ENCODE measurements at regions not wholly inside any gene's neighbourhood (a gene's known extent, or its start where the extent isn't known, plus 50 kb on each side); places are given as distances from the start of the nearest gene placed in this dataset.

DNA sequence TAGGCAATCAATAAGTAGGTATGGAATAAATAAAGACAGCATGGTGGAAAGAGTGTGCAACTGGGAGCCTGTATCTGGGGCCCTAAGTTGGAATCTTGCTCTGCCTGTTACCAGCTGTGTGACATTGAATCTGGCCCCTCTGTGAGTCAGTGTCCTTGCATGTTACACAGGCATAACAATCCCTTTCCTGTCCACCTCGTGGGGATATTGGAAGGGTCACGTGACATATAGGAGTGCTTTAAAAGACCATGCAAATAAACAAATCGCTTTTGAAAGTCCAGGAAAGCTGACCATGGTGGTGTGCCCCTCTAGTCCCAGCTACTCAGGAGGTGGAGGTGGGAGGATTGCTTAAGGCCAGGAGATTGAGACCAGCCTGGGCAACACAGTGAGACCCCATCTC lies 51.1 kb upstream of the VRK1 start (continued):
- TF ChIP-seq, protein P1, sequence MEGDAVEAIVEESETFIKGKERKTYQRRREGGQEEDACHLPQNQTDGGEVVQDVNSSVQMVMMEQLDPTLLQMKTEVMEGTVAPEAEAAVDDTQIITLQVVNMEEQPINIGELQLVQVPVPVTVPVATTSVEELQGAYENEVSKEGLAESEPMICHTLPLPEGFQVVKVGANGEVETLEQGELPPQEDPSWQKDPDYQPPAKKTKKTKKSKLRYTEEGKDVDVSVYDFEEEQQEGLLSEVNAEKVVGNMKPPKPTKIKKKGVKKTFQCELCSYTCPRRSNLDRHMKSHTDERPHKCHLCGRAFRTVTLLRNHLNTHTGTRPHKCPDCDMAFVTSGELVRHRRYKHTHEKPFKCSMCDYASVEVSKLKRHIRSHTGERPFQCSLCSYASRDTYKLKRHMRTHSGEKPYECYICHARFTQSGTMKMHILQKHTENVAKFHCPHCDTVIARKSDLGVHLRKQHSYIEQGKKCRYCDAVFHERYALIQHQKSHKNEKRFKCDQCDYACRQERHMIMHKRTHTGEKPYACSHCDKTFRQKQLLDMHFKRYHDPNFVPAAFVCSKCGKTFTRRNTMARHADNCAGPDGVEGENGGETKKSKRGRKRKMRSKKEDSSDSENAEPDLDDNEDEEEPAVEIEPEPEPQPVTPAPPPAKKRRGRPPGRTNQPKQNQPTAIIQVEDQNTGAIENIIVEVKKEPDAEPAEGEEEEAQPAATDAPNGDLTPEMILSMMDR (conservative IDR thresholded peaks at IDR 0.05; ENCODE audit: low read depth in 2 of 2) = no peak
- TF ChIP-seq, protein P2, sequence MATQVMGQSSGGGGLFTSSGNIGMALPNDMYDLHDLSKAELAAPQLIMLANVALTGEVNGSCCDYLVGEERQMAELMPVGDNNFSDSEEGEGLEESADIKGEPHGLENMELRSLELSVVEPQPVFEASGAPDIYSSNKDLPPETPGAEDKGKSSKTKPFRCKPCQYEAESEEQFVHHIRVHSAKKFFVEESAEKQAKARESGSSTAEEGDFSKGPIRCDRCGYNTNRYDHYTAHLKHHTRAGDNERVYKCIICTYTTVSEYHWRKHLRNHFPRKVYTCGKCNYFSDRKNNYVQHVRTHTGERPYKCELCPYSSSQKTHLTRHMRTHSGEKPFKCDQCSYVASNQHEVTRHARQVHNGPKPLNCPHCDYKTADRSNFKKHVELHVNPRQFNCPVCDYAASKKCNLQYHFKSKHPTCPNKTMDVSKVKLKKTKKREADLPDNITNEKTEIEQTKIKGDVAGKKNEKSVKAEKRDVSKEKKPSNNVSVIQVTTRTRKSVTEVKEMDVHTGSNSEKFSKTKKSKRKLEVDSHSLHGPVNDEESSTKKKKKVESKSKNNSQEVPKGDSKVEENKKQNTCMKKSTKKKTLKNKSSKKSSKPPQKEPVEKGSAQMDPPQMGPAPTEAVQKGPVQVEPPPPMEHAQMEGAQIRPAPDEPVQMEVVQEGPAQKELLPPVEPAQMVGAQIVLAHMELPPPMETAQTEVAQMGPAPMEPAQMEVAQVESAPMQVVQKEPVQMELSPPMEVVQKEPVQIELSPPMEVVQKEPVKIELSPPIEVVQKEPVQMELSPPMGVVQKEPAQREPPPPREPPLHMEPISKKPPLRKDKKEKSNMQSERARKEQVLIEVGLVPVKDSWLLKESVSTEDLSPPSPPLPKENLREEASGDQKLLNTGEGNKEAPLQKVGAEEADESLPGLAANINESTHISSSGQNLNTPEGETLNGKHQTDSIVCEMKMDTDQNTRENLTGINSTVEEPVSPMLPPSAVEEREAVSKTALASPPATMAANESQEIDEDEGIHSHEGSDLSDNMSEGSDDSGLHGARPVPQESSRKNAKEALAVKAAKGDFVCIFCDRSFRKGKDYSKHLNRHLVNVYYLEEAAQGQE (IDR thresholded peaks at IDR 0.05; ENCODE audit: unreplicated experiment) = no peak

DNA sequence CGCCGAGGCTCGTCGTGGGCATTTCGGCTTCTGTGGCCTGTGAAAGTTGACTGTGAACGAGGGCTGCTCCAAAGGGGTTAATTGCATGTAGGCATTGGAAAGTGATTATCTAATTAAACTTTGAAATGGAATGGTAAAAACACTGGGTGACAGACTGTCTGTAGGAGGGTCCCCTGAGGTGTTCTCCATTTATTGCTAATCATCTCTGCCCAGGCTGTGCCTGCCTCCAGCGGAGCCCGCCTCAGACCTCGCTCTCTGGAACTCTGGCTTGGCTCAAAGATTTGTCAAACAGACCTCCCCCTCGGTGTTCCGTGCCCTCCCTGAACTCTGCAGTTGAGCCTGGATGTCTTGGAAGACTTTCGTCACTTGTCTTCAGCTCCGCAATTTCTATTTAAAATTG lies 50.2 kb upstream of the VRK1 start:
- H3K4me1 ChIP-seq (ENCODE audit: insufficient read depth) = no peaks in the 10 kb centered on the region
- peaks cover under 1% of the 10 kb centered on the region; the same call in 2 of the 3 replicates for H3K4me1 Mint-ChIP-seq
- no peak overlapping the region for H3K4me3 Mint-ChIP-seq
- DNase-seq (ENCODE audit: low spot score) (no peak), ATAC-seq (no peak)
- H3F3A ChIP-seq (replicated peaks; ENCODE audit: low read depth) = no peaks in the 10 kb centered on the region
- H3K27me3 Mint-ChIP-seq (ENCODE audit: insufficient read depth, low read depth, poor library complexity) = peaks cover 2% of the 10 kb centered on the region
- no peak overlapping the region for H3K4me2 ChIP-seq
- H3K79me2 ChIP-seq (replicated peaks; ENCODE audit: insufficient read depth) = no peaks in the 10 kb centered on the region
- H3K36me3 ChIP-seq (ENCODE audit: insufficient read depth) = no peaks in the 10 kb centered on the region
- H3K27me3 ChIP-seq (ENCODE audit: insufficient read depth) = peaks cover 3% of the 10 kb centered on the region
- H4K20me1 ChIP-seq (replicated peaks; ENCODE audit: insufficient read depth) = no peaks in the 10 kb centered on the region
- H3K9me3 Mint-ChIP-seq = no peaks in the 10 kb centered on the region; the same call in 2 of the 3 replicates
- H3K36me3 Mint-ChIP-seq (ENCODE audit: low read depth) = no peaks in the 10 kb centered on the region
- no peak overlapping the region for H2AFZ ChIP-seq
- H3K27ac Mint-ChIP-seq = no peak overlapping the region
- H3K9me2 ChIP-seq (ENCODE audit: insufficient read depth) = no peaks in the 10 kb centered on the region
- no peak overlapping the region for H3K4me3 ChIP-seq
- H3K27ac ChIP-seq (ENCODE audit: low read depth) = no peak overlapping the region
- TF ChIP-seq CREB1 (CRISPR knock-in tag; IDR thresholded peaks at IDR 0.05; ENCODE audit: low read depth) (no peak), ZNF114 (CRISPR knock-in tag; IDR thresholded peaks at IDR 0.05) (no peak), JUNB (IDR thresholded peaks at IDR 0.05; ENCODE audit: unreplicated experiment) (no peak), ZNF331 (CRISPR knock-in tag; IDR thresholded peaks at IDR 0.05; ENCODE audit: low read depth) (no peak), EZH2phosphoT487 (IDR thresholded peaks at IDR 0.05; ENCODE audit: unreplicated experiment) (no peak), EZH2 (IDR thresholded peaks at IDR 0.05; ENCODE audit: low read depth, unreplicated experiment) (no peak), POLR2AphosphoS5 (IDR thresholded peaks at IDR 0.05; ENCODE audit: low read depth) (no peak)
- TF ChIP-seq, protein P3, sequence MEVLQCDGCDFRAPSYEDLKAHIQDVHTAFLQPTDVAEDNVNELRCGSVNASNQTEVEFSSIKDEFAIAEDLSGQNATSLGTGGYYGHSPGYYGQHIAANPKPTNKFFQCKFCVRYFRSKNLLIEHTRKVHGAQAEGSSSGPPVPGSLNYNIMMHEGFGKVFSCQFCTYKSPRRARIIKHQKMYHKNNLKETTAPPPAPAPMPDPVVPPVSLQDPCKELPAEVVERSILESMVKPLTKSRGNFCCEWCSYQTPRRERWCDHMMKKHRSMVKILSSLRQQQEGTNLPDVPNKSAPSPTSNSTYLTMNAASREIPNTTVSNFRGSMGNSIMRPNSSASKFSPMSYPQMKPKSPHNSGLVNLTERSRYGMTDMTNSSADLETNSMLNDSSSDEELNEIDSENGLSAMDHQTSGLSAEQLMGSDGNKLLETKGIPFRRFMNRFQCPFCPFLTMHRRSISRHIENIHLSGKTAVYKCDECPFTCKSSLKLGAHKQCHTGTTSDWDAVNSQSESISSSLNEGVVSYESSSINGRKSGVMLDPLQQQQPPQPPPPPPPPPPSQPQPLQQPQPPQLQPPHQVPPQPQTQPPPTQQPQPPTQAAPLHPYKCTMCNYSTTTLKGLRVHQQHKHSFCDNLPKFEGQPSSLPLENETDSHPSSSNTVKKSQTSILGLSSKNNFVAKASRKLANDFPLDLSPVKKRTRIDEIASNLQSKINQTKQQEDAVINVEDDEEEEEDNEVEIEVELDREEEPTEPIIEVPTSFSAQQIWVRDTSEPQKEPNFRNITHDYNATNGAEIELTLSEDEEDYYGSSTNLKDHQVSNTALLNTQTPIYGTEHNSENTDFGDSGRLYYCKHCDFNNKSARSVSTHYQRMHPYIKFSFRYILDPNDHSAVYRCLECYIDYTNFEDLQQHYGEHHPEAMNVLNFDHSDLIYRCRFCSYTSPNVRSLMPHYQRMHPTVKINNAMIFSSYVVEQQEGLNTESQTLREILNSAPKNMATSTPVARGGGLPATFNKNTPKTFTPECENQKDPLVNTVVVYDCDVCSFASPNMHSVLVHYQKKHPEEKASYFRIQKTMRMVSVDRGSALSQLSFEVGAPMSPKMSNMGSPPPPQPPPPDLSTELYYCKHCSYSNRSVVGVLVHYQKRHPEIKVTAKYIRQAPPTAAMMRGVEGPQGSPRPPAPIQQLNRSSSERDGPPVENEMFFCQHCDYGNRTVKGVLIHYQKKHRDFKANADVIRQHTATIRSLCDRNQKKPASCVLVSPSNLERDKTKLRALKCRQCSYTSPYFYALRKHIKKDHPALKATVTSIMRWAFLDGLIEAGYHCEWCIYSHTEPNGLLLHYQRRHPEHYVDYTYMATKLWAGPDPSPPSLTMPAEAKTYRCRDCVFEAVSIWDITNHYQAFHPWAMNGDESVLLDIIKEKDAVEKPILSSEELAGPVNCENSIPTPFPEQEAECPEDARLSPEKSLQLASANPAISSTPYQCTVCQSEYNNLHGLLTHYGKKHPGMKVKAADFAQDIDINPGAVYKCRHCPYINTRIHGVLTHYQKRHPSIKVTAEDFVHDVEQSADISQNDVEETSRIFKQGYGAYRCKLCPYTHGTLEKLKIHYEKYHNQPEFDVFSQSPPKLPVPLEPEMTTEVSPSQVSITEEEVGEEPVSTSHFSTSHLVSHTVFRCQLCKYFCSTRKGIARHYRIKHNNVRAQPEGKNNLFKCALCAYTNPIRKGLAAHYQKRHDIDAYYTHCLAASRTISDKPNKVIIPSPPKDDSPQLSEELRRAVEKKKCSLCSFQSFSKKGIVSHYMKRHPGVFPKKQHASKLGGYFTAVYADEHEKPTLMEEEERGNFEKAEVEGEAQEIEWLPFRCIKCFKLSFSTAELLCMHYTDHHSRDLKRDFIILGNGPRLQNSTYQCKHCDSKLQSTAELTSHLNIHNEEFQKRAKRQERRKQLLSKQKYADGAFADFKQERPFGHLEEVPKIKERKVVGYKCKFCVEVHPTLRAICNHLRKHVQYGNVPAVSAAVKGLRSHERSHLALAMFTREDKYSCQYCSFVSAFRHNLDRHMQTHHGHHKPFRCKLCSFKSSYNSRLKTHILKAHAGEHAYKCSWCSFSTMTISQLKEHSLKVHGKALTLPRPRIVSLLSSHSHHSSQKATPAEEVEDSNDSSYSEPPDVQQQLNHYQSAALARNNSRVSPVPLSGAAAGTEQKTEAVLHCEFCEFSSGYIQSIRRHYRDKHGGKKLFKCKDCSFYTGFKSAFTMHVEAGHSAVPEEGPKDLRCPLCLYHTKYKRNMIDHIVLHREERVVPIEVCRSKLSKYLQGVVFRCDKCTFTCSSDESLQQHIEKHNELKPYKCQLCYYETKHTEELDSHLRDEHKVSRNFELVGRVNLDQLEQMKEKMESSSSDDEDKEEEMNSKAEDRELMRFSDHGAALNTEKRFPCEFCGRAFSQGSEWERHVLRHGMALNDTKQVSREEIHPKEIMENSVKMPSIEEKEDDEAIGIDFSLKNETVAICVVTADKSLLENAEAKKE (CRISPR knock-in tag; IDR thresholded peaks at IDR 0.05) = no peak
- TF ChIP-seq, protein P1 (conservative IDR thresholded peaks at IDR 0.05; ENCODE audit: low read depth in 2 of 2) = no peak

Data from GM23338 (cell line).